Keratinocyte (primary cell): ENCODE measurements at regions not wholly inside any gene's neighbourhood (a gene's known extent, or its start where the extent isn't known, plus 50 kb on each side); places are given as distances from the start of the nearest gene placed in this dataset.

Experiments
- DNase-seq: peaks from one replicate; pipeline ENCODE4 v3.0.0-alpha.2; 2011; ENCODE audit warnings: low read depth, missing footprints, low spot score
- FAIRE-seq: peaks from 2 replicates; lab custom pipeline; 2011; peaks lifted over from hg19 to GRCh38; lab: Jason Lieb, UNC
- H2AFZ ChIP-seq: 2 replicates; pipeline ENCODE4 v1.6.0; 2012; ENCODE audit warnings: low read length, control low read depth, inconsistent platforms; ENCODE audit not compliant: control insufficient read depth
- H3K27ac ChIP-seq: 2 replicates; pipeline ENCODE4 v1.5.1; 2011; ENCODE audit warnings: low read length; ENCODE audit not compliant: control insufficient read depth, insufficient read depth
- H3K27me3 ChIP-seq: 3 replicates; pipeline ENCODE4 v1.6.0; 2011; ENCODE audit warnings: low read length; ENCODE audit not compliant: control insufficient read depth, insufficient read depth; ENCODE audit errors: extremely low read depth
- H3K36me3 ChIP-seq, 2 experiments: 2 replicates in 1 of 2; 3 replicates in 1 of 2; pipeline ENCODE4 v1.5.1; 2011; ENCODE audit warnings: low read length in 2 of 2, mild to moderate bottlenecking in 1 of 2; ENCODE audit not compliant: control insufficient read depth in 2 of 2, insufficient read depth in 2 of 2; ENCODE audit errors: extremely low read depth in 1 of 2
- H3K4me1 ChIP-seq: 3 replicates; pipeline ENCODE4 v1.5.1; 2011; ENCODE audit warnings: low read length; ENCODE audit not compliant: control insufficient read depth, insufficient read depth; ENCODE audit errors: extremely low read depth
- H3K4me2 ChIP-seq: 3 replicates; pipeline ENCODE4 v1.6.0; 2011; ENCODE audit warnings: low read depth, low read length; ENCODE audit not compliant: control insufficient read depth, insufficient read depth; ENCODE audit errors: extremely low read depth
- H3K4me3 ChIP-seq, 3 experiments: fragments of 200-600 bp in 1 of 3; sonication (generic) in 1 of 3; 2 replicates in 2 of 3; 3 replicates in 1 of 3; pipeline ENCODE4 v1.5.1; 2011 to 2016; ENCODE audit warnings: low read length in 3 of 3, mild to moderate bottlenecking in 3 of 3, control low read depth in 2 of 3, inconsistent platforms in 1 of 3, low read depth in 1 of 3, mixed read lengths in 1 of 3, mixed run types in 1 of 3, moderate library complexity in 1 of 3; ENCODE audit not compliant: control insufficient read depth in 2 of 3, insufficient read depth in 2 of 3; ENCODE audit errors: extremely low read depth in 1 of 3
- H3K79me2 ChIP-seq: 2 replicates; pipeline ENCODE4 v1.6.0; 2012; ENCODE audit warnings: low read length; ENCODE audit not compliant: control insufficient read depth, insufficient read depth
- H3K9ac ChIP-seq: 3 replicates; pipeline ENCODE4 v1.6.0; 2011; ENCODE audit warnings: low read length; ENCODE audit not compliant: control insufficient read depth, insufficient read depth; ENCODE audit errors: extremely low read depth
- H3K9me1 ChIP-seq: 3 replicates; pipeline ENCODE4 v1.6.0; 2011; ENCODE audit warnings: low read length; ENCODE audit not compliant: control insufficient read depth, insufficient read depth; ENCODE audit errors: extremely low read depth
- H3K9me3 ChIP-seq: 2 replicates; pipeline ENCODE4 v1.5.1; 2012; ENCODE audit warnings: low read depth, low read length; ENCODE audit not compliant: control insufficient read depth
- H4K20me1 ChIP-seq: 3 replicates; pipeline ENCODE4 v1.6.0; 2011; ENCODE audit warnings: low read length; ENCODE audit not compliant: control insufficient read depth, insufficient read depth; ENCODE audit errors: extremely low read depth
- CTCF ChIP-seq, 3 experiments: IDR thresholded peaks in 1 of 3; conservative IDR thresholded peaks in 1 of 3; optimal IDR thresholded peaks in 1 of 3; 2 replicates in 2 of 3; 3 replicates in 1 of 3; pipeline versions ENCODE3 to v1.5.1; 2011; ENCODE audit warnings: low read length in 3 of 3, mild to moderate bottlenecking in 3 of 3, moderate library complexity in 2 of 3, control low read depth in 1 of 3, inconsistent platforms in 1 of 3; ENCODE audit not compliant: insufficient read depth in 2 of 3; ENCODE audit errors: extremely low read depth in 1 of 3
- EZH2 ChIP-seq: IDR thresholded peaks from one replicate; pipeline ENCODE4 v1.6.1; 2012; ENCODE audit warnings: inconsistent platforms, mild to moderate bottlenecking, low read length, moderate library complexity
- dilution Hi-C: fragments of 300-500 bp; cut with MboI; formaldehyde crosslinking; loops from one replicate; pipeline ENCODE4 v1.7.0; 2020; ENCODE audit warnings: low sequenced_read_pairs; ENCODE audit not compliant: extremely low pct_ligation_motif_present

- Histone ChIP-seq H3K36me3 (no peaks in the 10 kb centered on the region), H3K9me1 (no peaks in the 10 kb centered on the region), H3K27ac (no peak overlapping the region), H2AFZ (no peak overlapping the region), H3K9me3 (peaks cover 6% of the 10 kb centered on the region), H3K9ac (no peak overlapping the region), H3K4me2 (no peak overlapping the region), H3K4me3 (no peak overlapping the region), H3K4me1 (no peaks in the 10 kb centered on the region), H3K79me2 (no peaks in the 10 kb centered on the region), H4K20me1 (no peaks in the 10 kb centered on the region), H3K27me3 (no peaks in the 10 kb centered on the region)
- no peak for TF ChIP-seq CTCF (optimal IDR thresholded peaks at IDR 0.05 in 1 of 3, IDR thresholded peaks at IDR 0.05 in 1 of 3, conservative IDR thresholded peaks at IDR 0.05 in 1 of 3; ENCODE audit: extremely low read depth in 1 of 3, insufficient read depth in 2 of 3, low read length in 3 of 3)
- no peak for TF ChIP-seq EZH2
- FAIRE-seq, result no peak
- dilution Hi-C loops, result no loop called here
- no peak for DNase-seq
Observed at GRCh38 chr14:106390947-106391346, 864.6 kb downstream of the TMEM121 start.

GRCh38 chr14:106393742-106394141 lies 867.4 kb downstream of the TMEM121 start:
- H3K4me3 ChIP-seq, result no peak overlapping the region
- dilution Hi-C loops, result no loop called here

More at GRCh38 chr14:106393742-106394141, 867.4 kb downstream of the TMEM121 start:
- H3K4me1 ChIP-seq, result no peaks in the 10 kb centered on the region
- H3K9ac ChIP-seq, result no peak overlapping the region
- no peaks in the 10 kb centered on the region for H3K9me1 ChIP-seq
- no peaks in the 10 kb centered on the region for H4K20me1 ChIP-seq
- H3K27me3 ChIP-seq, result no peaks in the 10 kb centered on the region
- FAIRE-seq (no peak), DNase-seq (no peak)
- peaks cover 9% of the 10 kb centered on the region for H3K9me3 ChIP-seq
- no peak for TF ChIP-seq CTCF (optimal IDR thresholded peaks at IDR 0.05 in 1 of 3, IDR thresholded peaks at IDR 0.05 in 1 of 3, conservative IDR thresholded peaks at IDR 0.05 in 1 of 3; ENCODE audit: extremely low read depth in 1 of 3, insufficient read depth in 2 of 3, low read length in 3 of 3)
- TF ChIP-seq EZH2, result no peak
- no peak overlapping the region for H3K4me2 ChIP-seq
- H2AFZ ChIP-seq, result no peak overlapping the region
- no peaks in the 10 kb centered on the region for H3K36me3 ChIP-seq
- H3K27ac ChIP-seq, result no peak overlapping the region
- H3K79me2 ChIP-seq, result no peaks in the 10 kb centered on the region
